T-helper 22 cell (primary cell): ENCODE measurements at regions not wholly inside any gene's neighbourhood (a gene's known extent, or its start where the extent isn't known, plus 50 kb on each side); places are given as distances from the start of the nearest gene placed in this dataset.

ENCODE experiments used
- DNase-seq: peaks from one replicate; pipeline ENCODE4 v3.0.0-alpha.2; 2020; ENCODE audit warnings: low read depth

DNA sequence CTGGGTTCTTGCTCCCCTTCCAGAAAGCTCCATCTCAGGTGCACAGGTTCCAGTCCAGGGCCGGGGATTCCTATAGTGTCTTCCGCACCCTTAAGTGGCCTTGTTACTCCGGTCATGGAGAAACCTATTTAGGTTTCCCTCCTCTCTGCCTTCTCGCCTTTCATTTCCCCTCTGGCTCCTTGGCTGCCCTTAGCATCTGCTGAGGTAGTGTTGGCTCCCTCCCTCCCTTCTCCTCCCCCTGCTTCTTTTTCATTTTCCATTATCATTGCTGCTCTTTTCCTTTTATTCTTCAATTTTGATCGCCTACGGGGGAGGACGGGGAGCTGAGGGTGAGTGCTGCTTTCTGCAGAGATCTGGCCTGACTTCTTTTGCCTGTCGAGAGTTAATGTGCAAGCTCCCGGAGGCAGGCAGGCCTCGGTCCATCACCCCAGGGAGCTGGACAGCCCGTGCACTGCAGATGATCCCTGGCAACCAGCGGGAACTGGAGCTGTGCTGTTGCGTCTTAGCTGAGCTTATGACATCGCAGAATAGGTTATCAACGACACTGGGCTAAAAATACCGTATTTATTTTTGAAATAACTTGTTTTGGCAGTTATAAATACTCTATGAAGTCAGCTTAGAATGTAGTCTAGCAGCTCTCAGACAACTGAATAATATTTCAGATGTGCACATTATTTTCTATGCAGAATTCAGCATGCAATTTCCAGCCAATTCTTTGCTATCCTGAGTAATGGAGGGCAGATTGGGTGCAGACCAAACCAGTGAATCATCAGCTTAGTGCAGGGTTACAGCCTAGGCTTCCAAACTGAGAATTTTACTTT is 141.9 kb downstream of the SLC4A3 start:
- DNase-seq, result no peak

DNA sequence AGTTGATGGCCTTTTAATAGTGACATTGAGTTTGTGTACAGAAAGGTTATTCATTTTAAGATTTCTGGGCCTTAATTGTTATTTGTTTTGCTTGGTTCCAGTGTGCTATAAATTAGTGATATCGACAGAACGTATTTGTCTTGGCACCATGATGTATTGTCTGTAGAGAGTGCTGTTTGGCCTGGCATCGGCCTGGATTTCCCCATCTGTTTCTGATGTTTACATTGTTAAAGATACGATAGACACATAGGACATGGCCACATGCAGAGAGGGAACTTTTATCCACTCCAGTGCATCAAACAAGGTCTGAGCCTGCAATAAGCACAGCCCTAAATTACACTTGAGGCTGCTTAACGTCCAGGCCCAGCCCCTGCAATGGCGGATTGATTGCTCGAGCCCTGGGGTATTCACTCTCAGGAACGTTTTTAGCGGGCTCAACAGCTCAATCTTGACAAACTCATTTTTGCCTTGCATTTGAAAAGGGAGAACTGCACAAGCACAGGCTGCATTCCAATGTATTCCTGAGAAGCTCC is 144.7 kb downstream of the SLC4A3 start:
- DNase-seq, result no peak

- no peak for DNase-seq
These were observed 145.3 kb downstream of the SLC4A3 start for GRCh38 chr2:219772697-219773096.

DNA sequence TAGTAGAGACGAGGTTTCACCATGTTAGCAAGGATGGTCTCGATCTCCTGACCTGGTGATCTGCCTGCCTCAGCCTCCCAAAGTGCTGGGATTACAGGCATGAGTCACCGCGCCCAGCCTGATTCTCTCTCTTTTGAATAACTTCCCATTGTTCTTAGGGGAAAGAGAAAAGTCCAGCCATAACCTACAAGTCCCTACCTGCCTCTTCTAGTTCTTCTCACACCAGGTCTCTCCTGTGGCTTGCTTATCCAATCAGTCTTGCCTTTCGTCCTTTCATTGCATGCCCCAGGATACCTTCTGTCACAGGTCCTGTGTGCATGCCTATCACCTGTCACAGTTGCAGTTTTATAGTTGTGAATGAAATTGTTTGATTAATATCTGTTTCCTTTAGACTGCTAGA is 148.1 kb downstream of the SLC4A3 start:
- DNase-seq, result no peak

DNA sequence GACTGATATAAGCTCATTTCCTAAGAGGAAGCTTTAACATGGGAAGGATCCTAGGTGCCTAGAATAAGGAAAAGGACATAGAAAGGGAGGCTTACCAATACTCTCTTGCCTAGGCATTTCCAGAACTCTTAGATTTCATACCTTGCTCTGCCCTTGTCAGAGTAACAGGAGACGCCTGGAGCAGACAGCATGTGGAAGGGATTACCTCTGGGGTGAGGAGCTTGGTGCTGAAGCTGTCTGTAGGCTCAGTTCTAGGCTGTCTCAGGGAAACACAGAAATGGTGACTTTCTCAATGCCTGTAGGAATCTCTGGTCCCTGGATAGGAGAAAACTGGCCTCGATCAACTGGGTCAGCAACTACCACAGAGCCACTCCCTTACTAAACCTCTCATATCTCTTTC is 150.0 kb downstream of the SLC4A3 start:
- DNase-seq, result no peak

DNA sequence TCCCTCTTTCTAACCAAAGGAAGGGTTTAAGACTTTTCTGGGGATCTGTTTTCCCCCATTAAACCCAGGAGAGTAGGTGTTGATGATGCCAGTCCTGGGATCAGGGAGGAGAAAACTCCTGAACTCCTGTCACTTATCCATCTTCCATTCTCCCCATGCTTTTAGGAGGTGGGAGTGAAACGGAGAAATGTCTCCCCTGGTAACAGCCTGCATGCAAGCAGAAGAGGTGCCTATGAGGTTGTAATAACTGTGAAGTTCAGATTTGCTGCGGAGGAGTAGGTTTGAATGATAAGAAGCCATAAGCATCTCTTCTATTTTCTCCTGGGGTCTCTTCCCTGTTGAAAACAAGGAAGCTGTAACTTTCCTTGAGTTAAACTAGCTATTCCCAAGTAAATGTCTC is 150.8 kb downstream of the SLC4A3 start:
- DNase-seq, result no peak

DNA sequence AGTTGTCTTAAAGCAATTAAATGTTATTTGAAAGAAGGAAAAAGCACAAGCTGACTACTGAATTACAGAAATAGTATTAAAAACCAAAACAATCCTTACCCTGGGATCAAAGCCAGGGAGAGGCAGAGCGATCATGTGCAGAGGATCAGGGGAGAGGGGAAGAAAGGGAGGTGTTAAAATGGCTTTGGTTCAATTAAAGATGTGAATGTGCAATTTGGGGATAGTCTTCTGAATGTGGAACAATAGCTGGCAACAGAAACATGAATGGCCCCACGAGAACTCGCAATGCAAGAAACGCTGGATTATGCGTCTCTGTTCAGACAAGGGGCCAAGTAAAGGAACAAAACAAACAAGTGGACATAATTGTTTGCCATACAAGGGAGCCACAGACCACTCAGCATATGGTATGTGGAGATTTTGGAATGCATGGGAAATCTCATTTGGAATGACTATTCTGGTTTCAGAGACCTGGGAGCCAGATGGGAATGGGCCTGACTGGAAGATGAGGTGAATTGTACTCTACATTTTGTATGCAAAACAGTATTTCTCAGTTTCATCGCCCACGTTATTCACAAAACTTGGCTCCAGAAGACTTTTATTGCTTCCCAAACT is 155.4 kb downstream of the SLC4A3 start:
- no peak for DNase-seq

GRCh38 chr2:219783359-219783975 is 156.0 kb downstream of the SLC4A3 start:
- DNase-seq, result no peak

GRCh38 chr2:219784178-219784577 is 156.7 kb downstream of the SLC4A3 start:
- no peak for DNase-seq

- no peak for DNase-seq
These were observed 162.0 kb downstream of the SLC4A3 start for GRCh38 chr2:219789476-219789875.

DNA sequence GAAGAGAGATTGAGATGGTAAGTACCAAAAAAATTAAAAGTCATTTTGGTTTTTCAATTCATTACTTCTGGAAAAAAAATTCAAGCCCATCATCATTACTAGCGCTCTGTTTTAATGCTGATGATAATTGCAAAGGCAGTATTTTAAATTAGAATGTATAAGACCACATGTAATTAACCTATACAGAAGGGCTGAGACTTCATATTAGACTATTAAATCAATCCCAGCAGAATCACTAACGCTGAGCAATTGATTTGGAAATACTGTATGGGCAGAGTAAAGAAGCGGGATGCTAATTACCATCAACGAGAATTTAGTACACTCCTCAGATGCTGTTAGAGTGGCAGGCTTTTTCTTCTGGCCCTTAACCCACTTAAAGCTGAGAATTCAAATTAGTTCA is 165.0 kb downstream of the SLC4A3 start:
- DNase-seq, result no peak

- DNase-seq, result no peak
These were observed 171.0 kb downstream of the SLC4A3 start for GRCh38 chr2:219798430-219798829.

GRCh38 chr2:219803294-219803693 is 175.9 kb downstream of the SLC4A3 start:
- DNase-seq, result no peak

DNA sequence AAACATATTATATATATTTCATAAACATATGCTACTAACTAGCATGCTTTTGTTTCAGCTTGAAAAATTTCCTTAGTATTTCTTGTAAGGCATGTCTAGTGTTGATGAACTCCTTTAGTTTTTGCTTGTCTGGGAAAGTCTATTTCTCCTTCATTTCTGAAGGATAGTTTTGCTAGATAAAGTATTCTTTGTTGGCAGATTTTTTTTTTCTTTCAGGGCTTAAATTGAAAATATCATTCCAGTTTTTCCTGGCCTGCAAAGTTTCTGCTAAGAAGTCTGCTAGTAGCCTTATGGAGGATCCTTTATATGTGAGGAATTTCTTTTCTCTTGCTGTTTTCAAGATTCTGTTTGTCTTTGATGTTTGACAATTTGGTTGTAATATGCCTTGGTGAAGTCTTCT is 183.5 kb downstream of the SLC4A3 start:
- no peak for DNase-seq

GRCh38 chr2:219812672-219813071 is 185.2 kb downstream of the SLC4A3 start:
- no peak for DNase-seq

- no peak for DNase-seq
These were observed 193.3 kb downstream of the SLC4A3 start for GRCh38 chr2:219820767-219821166.

- DNase-seq, result no peak
These were observed 196.1 kb downstream of the SLC4A3 start for GRCh38 chr2:219823574-219823973.

- no peak for DNase-seq
These were observed 197.6 kb downstream of the SLC4A3 start for GRCh38 chr2:219824996-219825395.

GRCh38 chr2:219828127-219828526 is 200.7 kb downstream of the SLC4A3 start:
- DNase-seq, result no peak

- no peak for DNase-seq
These were observed 202.4 kb downstream of the SLC4A3 start for GRCh38 chr2:219829667-219830352.

DNA sequence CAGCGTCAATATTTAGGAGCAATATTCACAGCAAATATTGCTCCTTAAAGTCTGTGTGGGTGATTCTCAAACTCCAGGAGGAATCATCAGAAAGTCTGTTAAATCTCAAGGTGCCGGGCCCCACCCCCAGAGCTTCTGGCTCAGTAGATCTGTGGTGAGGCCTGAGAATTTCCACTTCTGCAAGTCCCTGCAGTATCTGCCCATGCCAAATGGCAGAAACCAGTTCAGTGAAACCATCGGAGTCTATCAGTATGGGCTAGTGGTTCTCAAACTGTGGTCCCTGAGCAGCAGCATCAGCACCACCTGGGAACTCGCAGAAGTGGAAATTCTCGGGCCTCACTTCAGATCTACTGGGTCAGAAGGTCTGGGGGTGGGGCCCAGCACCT is 202.9 kb downstream of the SLC4A3 start:
- no peak for DNase-seq

DNA sequence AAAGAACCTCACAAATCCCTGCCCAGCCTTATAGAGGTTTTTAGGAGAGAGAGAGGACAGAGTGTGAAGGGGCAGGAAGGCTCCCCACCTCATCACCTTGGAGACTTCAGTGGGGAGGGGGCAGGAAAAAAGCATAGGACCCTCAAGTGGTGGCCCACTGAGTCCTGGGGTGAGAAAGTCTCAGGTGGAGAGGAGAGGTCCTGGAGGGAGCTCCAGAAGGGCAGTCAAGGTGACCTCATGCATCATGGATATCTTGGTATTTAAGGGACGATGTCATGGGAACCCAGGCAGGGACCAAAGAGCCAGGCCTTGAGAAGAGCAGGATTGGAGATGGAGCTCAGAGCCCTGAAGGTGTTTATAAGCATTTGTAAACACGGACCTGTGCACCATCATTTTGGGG is 204.5 kb downstream of the SLC4A3 start:
- no peak for DNase-seq

GRCh38 chr2:219832904-219833303 is 205.5 kb downstream of the SLC4A3 start:
- no peak for DNase-seq
